ENCODE measurements at regions not wholly inside any gene's neighbourhood (a gene's known extent, or its start where the extent isn't known, plus 50 kb on each side); places are given as distances from the start of the nearest gene placed in this dataset.

- no peak overlapping the region for H3K4me3 ChIP-seq (replicated peaks; ENCODE audit: low read depth, low read length)
- TF ChIP-seq CTCF (IDR thresholded peaks at IDR 0.05; ENCODE audit: low read length, missing control alignments): no peak
- no peak for DNase-seq (ENCODE audit: low read depth)
Observed at GRCh38 chr3:177473903-177474302, 276.6 kb upstream of the TBL1XR1 start.

DNA sequence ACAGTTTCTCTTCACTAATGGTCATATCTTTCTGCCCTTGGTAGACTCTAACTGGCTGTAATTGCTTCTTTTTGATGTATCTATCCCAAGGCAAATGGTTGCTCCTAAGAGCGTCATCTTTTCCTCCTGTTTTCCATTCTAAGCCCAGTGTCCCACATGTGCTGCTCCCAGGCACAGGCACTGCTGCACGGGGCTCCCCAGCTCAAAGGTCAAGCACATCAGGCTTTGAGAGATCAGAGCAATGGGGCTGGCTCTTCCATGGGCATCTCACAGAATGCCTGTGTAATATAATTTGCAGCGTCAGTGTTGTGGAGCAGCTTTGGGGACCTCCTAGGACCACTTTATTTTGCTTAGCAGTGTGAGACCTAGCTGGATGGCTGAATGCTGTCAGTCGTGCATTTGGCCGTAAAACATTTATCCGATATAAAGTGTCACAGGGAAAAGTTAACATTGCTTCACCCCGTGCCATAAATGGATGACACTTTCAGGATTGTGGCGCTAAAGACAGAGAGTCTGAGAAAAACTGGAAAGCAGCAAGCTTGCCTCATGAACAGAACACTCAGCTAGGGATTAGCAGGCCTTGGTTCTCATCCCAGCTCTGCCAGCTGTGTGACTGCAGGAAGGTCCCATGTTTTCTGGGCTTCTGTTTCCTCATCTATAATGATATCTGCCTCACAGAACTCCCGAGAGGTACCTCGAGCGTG, 277.5 kb upstream of the TBL1XR1 start:
- TF ChIP-seq CTCF (IDR thresholded peaks at IDR 0.05; ENCODE audit: low read length, missing control alignments): no peak
- no peak overlapping the region for H3K4me3 ChIP-seq (replicated peaks; ENCODE audit: low read depth, low read length)
- DNase-seq (ENCODE audit: low read depth): no peak

DNA sequence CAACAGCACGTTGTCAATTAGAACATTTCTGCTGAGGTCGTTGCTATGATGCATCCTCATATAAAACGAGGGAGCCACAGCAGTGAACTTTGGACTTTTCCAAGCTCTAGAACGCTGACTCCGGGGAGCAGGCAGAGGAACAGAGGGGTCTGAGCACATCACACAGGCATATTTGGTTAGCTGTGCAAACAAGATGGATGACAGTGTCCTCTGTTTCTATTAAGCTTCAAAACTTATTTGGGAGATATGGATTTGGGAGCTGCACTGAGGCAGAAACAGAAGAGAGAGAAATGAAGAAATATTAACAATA, 278.0 kb upstream of the TBL1XR1 start:
- TF ChIP-seq CTCF (IDR thresholded peaks at IDR 0.05; ENCODE audit: low read length, missing control alignments): no peak
- H3K4me3 ChIP-seq (replicated peaks; ENCODE audit: low read depth, low read length): no peak overlapping the region
- DNase-seq (ENCODE audit: low read depth): no peak

DNA sequence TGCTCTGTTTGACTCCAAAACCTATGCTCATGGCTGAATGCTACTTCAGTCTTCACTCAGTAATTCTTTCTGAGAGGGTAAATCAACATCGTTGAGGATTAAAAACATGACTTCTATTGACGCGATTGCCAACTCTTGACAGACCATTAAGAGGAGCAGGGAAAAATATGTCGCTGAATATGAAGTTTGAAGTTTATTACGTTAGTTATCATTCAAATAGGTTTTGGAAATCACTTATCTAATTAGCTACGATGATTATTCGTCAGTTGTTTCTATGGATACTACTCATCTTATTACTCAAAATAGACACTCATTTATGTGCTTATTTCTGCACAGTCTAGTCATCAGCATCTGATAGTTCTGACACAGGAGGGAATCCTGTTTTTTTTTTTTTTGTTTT, 279.2 kb upstream of the TBL1XR1 start:
- no peak overlapping the region for H3K4me3 ChIP-seq (replicated peaks; ENCODE audit: low read depth, low read length)
- no peak for DNase-seq (ENCODE audit: low read depth)
- TF ChIP-seq CTCF (IDR thresholded peaks at IDR 0.05; ENCODE audit: low read length, missing control alignments): no peak

- TF ChIP-seq CTCF (IDR thresholded peaks at IDR 0.05; ENCODE audit: low read length, missing control alignments): no peak
- H3K4me3 ChIP-seq (replicated peaks; ENCODE audit: low read depth, low read length): no peak overlapping the region
- DNase-seq (ENCODE audit: low read depth): no peak
Observed at GRCh38 chr3:177476921-177477435, 279.7 kb upstream of the TBL1XR1 start.

DNA sequence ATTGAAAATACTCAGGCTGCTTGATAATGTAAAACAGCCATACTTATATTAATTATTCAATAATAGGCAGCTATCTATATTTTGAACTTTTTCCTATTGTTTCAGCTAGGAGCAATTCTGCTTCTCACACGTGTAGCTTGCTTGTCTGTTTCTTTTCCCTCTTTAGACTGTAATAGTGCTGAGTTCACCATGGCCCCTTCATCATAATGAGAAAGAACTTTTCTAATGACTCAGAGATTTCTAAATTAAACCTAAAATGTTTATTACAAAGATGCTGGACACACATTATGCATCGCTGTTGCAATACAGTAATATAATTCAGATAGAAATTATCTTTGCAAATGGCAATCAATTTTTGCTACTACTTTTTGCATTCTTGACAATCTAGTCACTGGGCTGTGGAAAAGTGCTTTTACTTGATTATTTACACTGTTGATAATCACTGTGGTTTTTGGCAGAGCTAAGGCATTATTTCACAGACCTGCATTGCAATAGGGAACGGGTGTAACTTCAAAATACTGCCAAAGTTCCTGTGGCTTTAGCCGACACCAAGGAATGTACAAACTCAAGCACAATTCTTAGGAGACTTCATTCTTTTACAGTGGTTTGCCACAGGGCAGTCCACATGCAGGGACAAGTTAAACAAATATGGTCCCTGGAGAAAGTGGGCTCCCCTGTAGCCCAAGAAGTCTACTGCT, 281.0 kb upstream of the TBL1XR1 start:
- H3K4me3 ChIP-seq (replicated peaks; ENCODE audit: low read depth, low read length): no peak overlapping the region
- peak; percentile 99 for DNase-seq (ENCODE audit: low read depth)
- TF ChIP-seq CTCF (IDR thresholded peaks at IDR 0.05; ENCODE audit: low read length, missing control alignments): no peak

All from fibroblast of pulmonary artery (primary cell).